ENCODE measurements at regions not wholly inside any gene's neighbourhood (a gene's known extent, or its start where the extent isn't known, plus 50 kb on each side); places are given as distances from the start of the nearest gene placed in this dataset.

DNA sequence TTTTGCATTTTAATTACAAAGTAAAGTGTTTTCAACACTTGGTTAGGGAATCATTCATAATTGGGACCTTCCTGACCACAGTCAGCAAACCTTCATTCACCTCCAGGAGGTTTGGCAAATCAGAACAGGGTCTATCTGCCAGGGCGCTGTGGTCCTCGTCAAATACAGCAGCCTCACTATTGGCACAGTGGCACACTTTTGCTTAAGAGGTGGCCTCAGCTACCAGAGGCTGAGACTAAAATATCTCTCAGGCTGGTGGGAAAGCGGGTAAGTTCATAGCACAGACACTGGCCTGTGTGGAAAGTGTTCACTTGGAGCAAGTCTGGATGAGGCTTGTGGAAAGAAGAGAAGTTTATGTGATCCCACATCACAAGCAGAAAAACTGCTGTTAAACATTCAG lies 268.6 kb upstream of the DAPK1 start:
- Histone ChIP-seq H3K4me3 (ENCODE audit: low read depth, low read length) (no peak overlapping the region), H3K36me3 (no peaks in the 10 kb centered on the region), H3K9me3 (ENCODE audit: severe bottlenecking) (no peaks in the 10 kb centered on the region), H3K27ac (no peak overlapping the region), H3K27me3 (ENCODE audit: insufficient read depth, low read depth, severe bottlenecking) (peaks cover 66% of the 10 kb centered on the region)
- no peak for DNase-seq
- TF ChIP-seq, protein P1, sequence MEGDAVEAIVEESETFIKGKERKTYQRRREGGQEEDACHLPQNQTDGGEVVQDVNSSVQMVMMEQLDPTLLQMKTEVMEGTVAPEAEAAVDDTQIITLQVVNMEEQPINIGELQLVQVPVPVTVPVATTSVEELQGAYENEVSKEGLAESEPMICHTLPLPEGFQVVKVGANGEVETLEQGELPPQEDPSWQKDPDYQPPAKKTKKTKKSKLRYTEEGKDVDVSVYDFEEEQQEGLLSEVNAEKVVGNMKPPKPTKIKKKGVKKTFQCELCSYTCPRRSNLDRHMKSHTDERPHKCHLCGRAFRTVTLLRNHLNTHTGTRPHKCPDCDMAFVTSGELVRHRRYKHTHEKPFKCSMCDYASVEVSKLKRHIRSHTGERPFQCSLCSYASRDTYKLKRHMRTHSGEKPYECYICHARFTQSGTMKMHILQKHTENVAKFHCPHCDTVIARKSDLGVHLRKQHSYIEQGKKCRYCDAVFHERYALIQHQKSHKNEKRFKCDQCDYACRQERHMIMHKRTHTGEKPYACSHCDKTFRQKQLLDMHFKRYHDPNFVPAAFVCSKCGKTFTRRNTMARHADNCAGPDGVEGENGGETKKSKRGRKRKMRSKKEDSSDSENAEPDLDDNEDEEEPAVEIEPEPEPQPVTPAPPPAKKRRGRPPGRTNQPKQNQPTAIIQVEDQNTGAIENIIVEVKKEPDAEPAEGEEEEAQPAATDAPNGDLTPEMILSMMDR (IDR thresholded peaks at IDR 0.05; ENCODE audit: low read depth, low read length) = no peak

- Histone ChIP-seq H3K36me3 (no peaks in the 10 kb centered on the region), H3K9me3 (ENCODE audit: severe bottlenecking) (no peaks in the 10 kb centered on the region), H3K4me3 (ENCODE audit: low read depth, low read length) (no peak overlapping the region), H3K27me3 (ENCODE audit: insufficient read depth, low read depth, severe bottlenecking) (peaks cover 52% of the 10 kb centered on the region), H3K27ac (no peak overlapping the region)
- TF ChIP-seq, protein P1 (IDR thresholded peaks at IDR 0.05; ENCODE audit: low read depth, low read length) = no peak
- DNase-seq = no peak
These were observed 264.2 kb upstream of the DAPK1 start for GRCh38 chr9:87233431-87233830.

DNA sequence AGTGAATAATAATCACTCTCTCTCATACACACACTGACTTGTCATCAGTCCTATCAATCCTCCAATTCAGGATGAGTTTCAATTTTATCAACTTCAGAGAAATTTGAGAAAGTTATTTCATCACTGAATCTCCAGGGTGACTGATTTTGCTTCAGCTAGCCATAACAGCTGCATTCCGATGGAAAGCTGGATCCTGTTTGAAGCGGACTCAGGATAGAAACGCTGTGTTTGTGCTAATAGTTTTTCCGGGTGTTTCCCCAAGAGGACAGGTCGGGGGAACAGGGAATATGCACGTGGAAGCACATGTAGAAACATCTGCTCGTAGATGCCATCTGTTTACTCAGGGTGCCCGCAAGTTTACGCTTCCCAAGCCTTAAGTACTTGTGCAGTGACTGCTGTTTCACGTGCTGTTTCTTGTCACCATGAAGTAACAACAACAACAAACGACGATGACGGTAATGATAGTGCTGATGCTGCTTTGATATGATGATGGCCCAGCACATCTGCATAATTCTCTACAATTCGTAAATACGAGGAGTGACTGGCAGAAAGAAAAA lies 263.7 kb upstream of the DAPK1 start:
- Histone ChIP-seq H3K4me3 (ENCODE audit: low read depth, low read length) (no peak overlapping the region), H3K9me3 (ENCODE audit: severe bottlenecking) (no peaks in the 10 kb centered on the region), H3K36me3 (no peaks in the 10 kb centered on the region), H3K27me3 (ENCODE audit: insufficient read depth, low read depth, severe bottlenecking) (peaks cover 55% of the 10 kb centered on the region), H3K27ac (no peak overlapping the region)
- no peak for DNase-seq
- TF ChIP-seq, protein P1 (IDR thresholded peaks at IDR 0.05; ENCODE audit: low read depth, low read length) = no peak

GRCh38 chr9:87234854-87235253 lies 262.8 kb upstream of the DAPK1 start:
- Histone ChIP-seq H3K36me3 (no peaks in the 10 kb centered on the region), H3K9me3 (ENCODE audit: severe bottlenecking) (no peaks in the 10 kb centered on the region), H3K27ac (no peak overlapping the region), H3K27me3 (ENCODE audit: insufficient read depth, low read depth, severe bottlenecking) (peaks cover 60% of the 10 kb centered on the region), H3K4me3 (ENCODE audit: low read depth, low read length) (no peak overlapping the region)
- TF ChIP-seq, protein P1 (IDR thresholded peaks at IDR 0.05; ENCODE audit: low read depth, low read length) = no peak
- no peak for DNase-seq

GRCh38 chr9:87236546-87236945 lies 261.1 kb upstream of the DAPK1 start:
- TF ChIP-seq, protein P1 (IDR thresholded peaks at IDR 0.05; ENCODE audit: low read depth, low read length) = no peak
- no peak for DNase-seq
- Histone ChIP-seq H3K9me3 (ENCODE audit: severe bottlenecking) (no peaks in the 10 kb centered on the region), H3K4me3 (ENCODE audit: low read depth, low read length) (no peak overlapping the region), H3K27me3 (ENCODE audit: insufficient read depth, low read depth, severe bottlenecking) (peaks cover 66% of the 10 kb centered on the region), H3K27ac (no peak overlapping the region), H3K36me3 (no peaks in the 10 kb centered on the region)

GRCh38 chr9:87237336-87237735 lies 260.3 kb upstream of the DAPK1 start:
- H3K27ac ChIP-seq = no peak overlapping the region
- H3K36me3 ChIP-seq = no peaks in the 10 kb centered on the region
- DNase-seq = no peak
- TF ChIP-seq, protein P1 (IDR thresholded peaks at IDR 0.05; ENCODE audit: low read depth, low read length) = no peak
- peaks cover 66% of the 10 kb centered on the region for H3K27me3 ChIP-seq (ENCODE audit: insufficient read depth, low read depth, severe bottlenecking)
- H3K4me3 ChIP-seq (ENCODE audit: low read depth, low read length) = no peak overlapping the region
- H3K9me3 ChIP-seq (ENCODE audit: severe bottlenecking) = no peaks in the 10 kb centered on the region
